ENCODE measurements at regions not wholly inside any gene's neighbourhood (a gene's known extent, or its start where the extent isn't known, plus 50 kb on each side); places are given as distances from the start of the nearest gene placed in this dataset.
"Not testable (repeated sequence)": the region's sequence is repeated elsewhere in the genome, so short reads cannot be mapped to it uniquely, and the experiment has no call there.

DNA sequence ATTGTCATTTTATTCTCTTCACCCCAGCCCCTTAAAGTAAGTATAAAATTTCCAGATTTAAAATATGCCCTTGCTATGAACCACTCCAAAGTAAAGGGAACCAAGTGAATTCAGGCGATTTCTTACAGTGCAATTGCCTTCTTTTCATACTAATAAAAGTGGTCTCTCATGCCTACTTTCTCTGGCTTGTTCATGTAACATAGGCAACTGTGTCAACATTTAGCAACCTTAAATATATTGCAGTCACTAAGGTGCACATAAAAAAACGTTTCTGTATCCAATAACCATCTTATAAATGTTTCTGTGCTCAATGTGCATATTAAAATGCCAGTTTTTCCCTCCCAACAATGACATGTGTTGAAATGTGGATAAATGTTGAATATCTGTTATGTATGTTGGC, 271.6 kb upstream of the DCN start:
- no peak overlapping the region for H3K27ac ChIP-seq
- DNase-seq (ENCODE audit: low spot score), result no peak
- TF ChIP-seq, protein P1, sequence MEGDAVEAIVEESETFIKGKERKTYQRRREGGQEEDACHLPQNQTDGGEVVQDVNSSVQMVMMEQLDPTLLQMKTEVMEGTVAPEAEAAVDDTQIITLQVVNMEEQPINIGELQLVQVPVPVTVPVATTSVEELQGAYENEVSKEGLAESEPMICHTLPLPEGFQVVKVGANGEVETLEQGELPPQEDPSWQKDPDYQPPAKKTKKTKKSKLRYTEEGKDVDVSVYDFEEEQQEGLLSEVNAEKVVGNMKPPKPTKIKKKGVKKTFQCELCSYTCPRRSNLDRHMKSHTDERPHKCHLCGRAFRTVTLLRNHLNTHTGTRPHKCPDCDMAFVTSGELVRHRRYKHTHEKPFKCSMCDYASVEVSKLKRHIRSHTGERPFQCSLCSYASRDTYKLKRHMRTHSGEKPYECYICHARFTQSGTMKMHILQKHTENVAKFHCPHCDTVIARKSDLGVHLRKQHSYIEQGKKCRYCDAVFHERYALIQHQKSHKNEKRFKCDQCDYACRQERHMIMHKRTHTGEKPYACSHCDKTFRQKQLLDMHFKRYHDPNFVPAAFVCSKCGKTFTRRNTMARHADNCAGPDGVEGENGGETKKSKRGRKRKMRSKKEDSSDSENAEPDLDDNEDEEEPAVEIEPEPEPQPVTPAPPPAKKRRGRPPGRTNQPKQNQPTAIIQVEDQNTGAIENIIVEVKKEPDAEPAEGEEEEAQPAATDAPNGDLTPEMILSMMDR (IDR thresholded peaks at IDR 0.05), result no peak
- H3K4me3 ChIP-seq, result no peak overlapping the region

DNA sequence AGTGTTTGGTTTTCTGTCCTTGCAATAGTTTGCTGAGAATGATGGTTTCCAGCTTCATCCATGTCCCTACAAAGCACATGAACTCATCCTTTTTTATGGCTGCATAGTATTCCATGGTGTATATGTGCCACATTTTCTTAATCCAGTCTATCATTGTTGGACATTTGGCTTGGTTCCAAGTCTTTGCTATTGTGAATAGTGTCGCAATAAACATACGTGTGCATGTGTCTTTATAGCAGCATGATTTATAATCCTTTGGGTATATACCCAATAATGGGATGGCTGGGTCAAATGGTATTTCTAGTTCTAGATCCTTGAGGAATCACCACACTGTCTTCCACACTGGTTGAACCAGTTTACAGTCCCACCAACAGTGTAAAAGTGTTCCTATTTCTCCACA, 269.8 kb upstream of the DCN start:
- DNase-seq (ENCODE audit: low spot score); H3K27ac ChIP-seq: not testable (repeated sequence)

DNA sequence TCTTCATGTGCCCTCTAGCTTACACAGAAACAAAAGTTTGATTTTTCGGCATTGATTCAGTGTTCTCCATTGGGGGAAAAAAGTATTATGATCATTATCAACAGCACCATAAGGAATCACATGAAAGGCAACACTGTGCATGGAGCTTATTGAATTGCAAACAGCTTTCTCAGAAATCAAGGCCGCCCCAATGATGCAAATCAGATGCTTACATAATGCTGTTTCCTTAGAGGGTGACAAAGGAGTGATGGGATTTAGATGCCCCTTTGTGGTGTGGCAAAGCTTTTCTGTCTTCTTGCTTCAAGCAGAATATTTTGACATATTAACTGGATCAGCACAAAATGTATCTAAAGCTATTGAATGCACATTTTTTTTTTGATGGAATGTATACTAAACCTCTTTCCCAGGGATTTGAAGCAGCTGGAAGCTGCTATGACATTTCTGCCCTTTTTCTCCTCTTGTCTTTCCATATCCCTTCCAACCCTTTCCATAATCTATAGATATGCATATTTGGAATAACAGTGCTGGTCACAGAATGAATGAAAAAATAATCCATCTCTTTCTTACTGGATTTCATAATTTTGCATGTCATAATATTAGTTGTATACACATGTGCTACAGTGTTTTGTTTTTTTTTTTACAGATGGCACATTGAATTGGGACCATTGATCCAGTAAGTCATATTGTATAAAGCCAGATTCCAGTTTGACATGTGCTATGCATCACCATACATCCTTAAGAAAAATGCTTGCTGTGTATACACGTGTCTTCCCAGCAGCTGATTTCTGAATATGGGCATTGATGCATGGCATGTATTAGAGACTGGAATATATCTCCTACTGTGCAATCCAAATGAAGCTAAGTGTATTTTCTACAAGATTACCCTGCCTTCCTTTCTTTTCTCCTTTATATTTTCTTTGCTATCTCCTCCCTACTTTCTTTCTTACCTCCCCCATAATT, 259.7 kb upstream of the DCN start:
- H3K4me3 ChIP-seq, result no peak overlapping the region
- DNase-seq (ENCODE audit: low spot score), result no peak

More for the DNA sequence above, 269.8 kb upstream of the DCN start:
- not testable (repeated sequence) for H3K4me3 ChIP-seq

DNA sequence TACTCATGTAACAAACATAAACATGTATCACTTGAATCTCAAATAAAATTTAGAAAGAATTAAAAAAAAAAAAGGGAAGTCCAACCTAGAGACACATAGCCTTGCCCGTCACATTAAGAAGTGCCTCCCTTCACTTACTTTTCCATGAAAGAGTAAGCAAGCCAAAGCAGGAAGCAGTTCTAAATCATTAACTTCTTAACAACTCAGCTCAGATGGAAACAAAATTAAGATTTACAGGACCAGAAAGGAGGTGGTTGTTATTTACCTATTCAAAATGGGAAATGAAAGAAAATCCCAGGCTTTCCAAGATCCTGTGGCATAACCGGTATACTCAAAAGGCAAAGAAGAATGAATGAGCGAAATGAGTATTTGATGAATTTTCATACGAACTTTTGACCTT, 258.6 kb upstream of the DCN start:
- TF ChIP-seq, protein P1 (IDR thresholded peaks at IDR 0.05), result no peak
- no peak for DNase-seq (ENCODE audit: low spot score)
- no peak overlapping the region for H3K4me3 ChIP-seq
- no peak overlapping the region for H3K27ac ChIP-seq

More for the DNA sequence above, 259.7 kb upstream of the DCN start:
- TF ChIP-seq, protein P1 (IDR thresholded peaks at IDR 0.05), result no peak
- H3K27ac ChIP-seq, result no peak overlapping the region

DNA sequence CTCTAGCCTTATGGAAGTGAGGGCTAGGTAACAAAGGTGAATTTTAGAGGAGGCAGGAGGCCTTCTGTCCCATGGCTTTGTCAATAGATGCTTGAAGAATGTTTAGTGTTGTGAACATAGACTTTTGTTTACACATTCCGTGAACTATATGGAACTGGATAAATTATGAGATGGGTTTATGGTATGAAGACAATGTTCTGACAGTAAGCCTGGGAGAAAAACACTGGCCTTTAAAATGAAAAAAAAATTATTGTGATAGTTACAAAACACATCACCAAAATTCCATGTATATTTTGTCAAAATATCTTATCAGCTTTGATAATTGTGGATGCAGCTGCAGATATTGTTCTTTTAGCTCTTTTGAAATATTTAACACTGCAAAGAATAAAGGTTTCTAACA, 251.5 kb upstream of the DCN start:
- Histone ChIP-seq H3K4me3 (no peak overlapping the region), H3K27ac (no peak overlapping the region)
- no peak for DNase-seq (ENCODE audit: low spot score)
- TF ChIP-seq, protein P1 (IDR thresholded peaks at IDR 0.05), result no peak

DNA sequence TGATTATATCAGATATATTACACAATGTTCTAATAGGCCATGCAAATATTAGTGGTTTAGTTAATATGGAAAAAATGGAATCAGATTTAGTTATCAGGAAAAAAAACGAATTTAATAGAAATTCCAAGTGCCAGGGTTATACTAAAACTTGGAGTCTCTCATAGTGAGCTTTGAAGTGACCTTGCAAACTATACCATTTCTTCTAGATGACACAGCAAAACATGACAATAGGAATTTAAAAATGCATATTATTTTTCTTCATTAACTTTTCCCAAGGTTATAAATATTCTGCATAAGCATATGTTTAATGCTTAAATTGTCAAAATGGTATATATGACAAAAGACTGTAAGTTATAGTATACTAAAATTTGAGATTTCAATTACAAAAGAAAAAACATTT, 250.1 kb upstream of the DCN start:
- no peak overlapping the region for H3K27ac ChIP-seq
- no peak for DNase-seq (ENCODE audit: low spot score)
- TF ChIP-seq, protein P1 (IDR thresholded peaks at IDR 0.05), result no peak
- H3K4me3 ChIP-seq, result no peak overlapping the region

DNA sequence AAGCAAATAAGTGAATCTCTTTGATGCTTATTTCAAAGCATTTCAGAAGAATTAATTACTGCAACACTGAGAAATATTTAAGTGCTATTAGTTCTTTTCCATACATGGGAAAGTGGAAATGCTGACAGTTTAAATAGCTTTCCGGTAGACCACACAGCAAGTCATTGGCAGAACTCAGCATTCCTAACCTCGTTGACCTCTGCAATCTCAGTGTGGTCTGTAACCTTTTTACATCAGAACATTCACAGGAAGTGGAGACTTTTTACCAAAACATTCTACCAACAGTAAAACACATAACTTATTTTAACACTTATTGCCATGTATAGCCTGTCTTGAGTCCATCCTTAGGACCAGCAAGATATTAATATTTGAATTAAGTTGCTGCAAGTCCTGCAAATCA, 249.5 kb upstream of the DCN start:
- Histone ChIP-seq H3K27ac (no peak overlapping the region), H3K4me3 (no peak overlapping the region)
- TF ChIP-seq, protein P1 (IDR thresholded peaks at IDR 0.05), result no peak
- DNase-seq (ENCODE audit: low spot score), result no peak
